Common myeloid progenitor, CD34-positive (primary cell): ENCODE measurements at regions not wholly inside any gene's neighbourhood (a gene's known extent, or its start where the extent isn't known, plus 50 kb on each side); places are given as distances from the start of the nearest gene placed in this dataset.
"Not testable (repeated sequence)": the region's sequence is repeated elsewhere in the genome, so short reads cannot be mapped to it uniquely, and the experiment has no call there.

ENCODE experiments used
- CTCF ChIA-PET: fragments of 350-600 bp; sonication (Branson Sonifier 250); formaldehyde crosslinking; loops from one replicate; lab custom pipeline; 2021; ENCODE audit warnings: antibody characterized with exemption; lab: Charles Lee
- POLR2A ChIA-PET: fragments of 350-600 bp; sonication (Branson Sonifier 250); formaldehyde crosslinking; loops from one replicate; lab custom pipeline; 2021; ENCODE audit warnings: antibody characterized with exemption; lab: Charles Lee
- DNase-seq, 3 donors: peaks; one replicate each; pipeline versions ENCODE4 v3.0.0 to v3.0.0-alpha.2; 2013
- H3K27ac ChIP-seq, 2 experiments: 1 replicate in 1 of 2; 2 replicates in 1 of 2; pipeline ENCODE4 v1.7.0; 2013; ENCODE audit warnings: inconsistent platforms in 2 of 2, low read length in 2 of 2, mild to moderate bottlenecking in 2 of 2, low read depth in 1 of 2, moderate library complexity in 1 of 2; ENCODE audit not compliant: severe bottlenecking in 2 of 2, insufficient read depth in 1 of 2, poor library complexity in 1 of 2
- H3K27me3 ChIP-seq, 5 experiments: replicated peaks in 2 of 5; 1 replicate in 3 of 5; 2 replicates in 2 of 5; pipeline versions ENCODE4 v1.6.1 to v1.7.0; 2013; ENCODE audit warnings: low read length in 4 of 5, mild to moderate bottlenecking in 2 of 5, moderate library complexity in 2 of 5, inconsistent platforms in 1 of 5; ENCODE audit not compliant: insufficient read depth in 5 of 5, control insufficient read depth in 4 of 5
- H3K36me3 ChIP-seq, 4 experiments: 1 replicate in 2 of 4; 2 replicates in 2 of 4; pipeline versions ENCODE4 v1.6.1 to v1.7.0; 2013; ENCODE audit warnings: low read length in 3 of 4, control low read depth in 1 of 4, mild to moderate bottlenecking in 1 of 4; ENCODE audit not compliant: control insufficient read depth in 4 of 4, insufficient read depth in 4 of 4
- H3K4me1 ChIP-seq, 4 experiments: 1 replicate in 3 of 4; 2 replicates in 1 of 4; pipeline versions ENCODE4 v1.6.1 to v1.7.1; 2013; ENCODE audit warnings: low read length in 3 of 4, mild to moderate bottlenecking in 3 of 4, control low read depth in 1 of 4, inconsistent platforms in 1 of 4, moderate library complexity in 1 of 4; ENCODE audit not compliant: control insufficient read depth in 4 of 4, insufficient read depth in 4 of 4; ENCODE audit errors: control extremely low read depth in 1 of 4
- H3K4me3 ChIP-seq, 7 experiments: 1 replicate in 4 of 7; 2 replicates in 3 of 7; pipeline versions ENCODE4 v1.5.1 to v1.7.0; 2013; ENCODE audit warnings: mild to moderate bottlenecking in 7 of 7, low read length in 6 of 7, moderate library complexity in 6 of 7, inconsistent platforms in 2 of 7, low read depth in 2 of 7, control low read depth in 1 of 7; ENCODE audit not compliant: insufficient read depth in 4 of 7, control insufficient read depth in 1 of 7; ENCODE audit errors: extremely low read depth in 1 of 7
- H3K9me3 ChIP-seq, 5 experiments: 1 replicate in 4 of 5; 2 replicates in 1 of 5; pipeline versions ENCODE4 v1.6.1 to v1.7.1; 2013; ENCODE audit warnings: low read length in 4 of 5, mild to moderate bottlenecking in 2 of 5, inconsistent platforms in 1 of 5, low read depth in 1 of 5, moderate library complexity in 1 of 5; ENCODE audit not compliant: control insufficient read depth in 4 of 5, insufficient read depth in 2 of 5; ENCODE audit errors: control extremely low read depth in 1 of 5
- WGBS: methylation state at CpG from one replicate; pipeline ENCODE4 v1.1.5; 2013; ENCODE audit not compliant: insufficient coverage; 5-methylcytosine and 5-hydroxymethylcytosine counted together

DNA sequence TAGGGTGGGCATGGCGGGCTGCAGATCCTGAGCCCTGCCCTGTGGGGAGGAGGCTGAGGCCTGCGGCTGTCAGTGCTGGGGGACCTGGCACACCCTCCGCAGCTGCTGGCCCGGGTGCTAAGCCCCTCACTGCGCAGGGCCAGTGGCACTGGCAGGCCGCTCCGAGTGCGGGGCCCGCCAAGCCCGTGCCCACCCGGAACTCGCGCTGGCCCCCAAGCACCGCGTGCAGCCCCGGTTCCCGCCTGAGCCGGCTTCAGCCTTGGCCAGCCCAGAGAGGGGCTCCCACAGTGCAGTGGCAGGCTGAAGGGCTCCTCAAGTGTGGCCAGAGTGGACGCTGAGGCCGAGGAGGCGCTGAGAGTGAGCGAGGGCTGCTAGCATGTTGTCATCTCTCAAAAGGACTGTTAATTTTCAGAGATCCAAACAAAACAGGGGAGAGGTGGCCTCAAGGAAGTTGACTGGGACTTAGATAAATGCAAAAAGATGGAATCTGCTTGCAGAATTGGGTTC lies 74.5 kb upstream of the RBM24 start:
- H3K27me3 ChIP-seq, result no peaks in the 10 kb centered on the region
- no peaks in the 10 kb centered on the region for H3K4me1 ChIP-seq
- H3K4me3 ChIP-seq, result no peak overlapping the region
- ChIA-PET POLR2A (no interaction called here), CTCF (no interaction called here)
- no peaks in the 10 kb centered on the region for H3K36me3 ChIP-seq
- no peak for DNase-seq
- peaks cover 0 to 5% (median 2%) of the 10 kb centered on the region in 5 experiments for H3K9me3 ChIP-seq
- no peak overlapping the region for H3K27ac ChIP-seq
- WGBS, result 97% methylated on average over 20 of the region's 22 CpGs

DNA sequence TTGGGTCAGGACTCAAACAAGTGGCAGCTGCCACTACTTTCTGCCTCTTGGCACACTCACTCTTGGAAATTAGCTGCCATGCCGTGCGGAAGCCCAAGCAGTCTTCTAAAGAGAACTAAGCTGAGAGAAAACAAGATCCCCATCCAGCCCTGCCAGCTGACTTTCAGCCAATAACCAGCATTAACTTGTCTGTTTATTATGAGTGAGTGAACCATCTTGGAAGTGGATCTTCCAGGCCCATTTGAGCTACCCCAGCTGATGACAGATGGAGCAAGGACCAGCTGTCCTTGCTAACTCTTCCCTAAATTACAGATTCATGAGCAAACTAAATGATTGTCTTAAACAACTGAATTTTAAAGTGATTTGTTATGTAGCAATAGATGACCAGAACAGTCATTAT lies 73.9 kb upstream of the RBM24 start:
- H3K4me1 ChIP-seq, result no peaks in the 10 kb centered on the region
- H3K9me3 ChIP-seq, result peaks cover 0 to 5% (median 2%) of the 10 kb centered on the region in 5 experiments
- H3K4me3 ChIP-seq, result no peak overlapping the region
- ChIA-PET POLR2A (no interaction called here), CTCF (no interaction called here)
- no peak for DNase-seq
- H3K27ac ChIP-seq, result no peak overlapping the region
- no peaks in the 10 kb centered on the region for H3K36me3 ChIP-seq
- no CpG with 5 or more reads among the region's 2 CpGs for WGBS
- no peaks in the 10 kb centered on the region for H3K27me3 ChIP-seq

DNA sequence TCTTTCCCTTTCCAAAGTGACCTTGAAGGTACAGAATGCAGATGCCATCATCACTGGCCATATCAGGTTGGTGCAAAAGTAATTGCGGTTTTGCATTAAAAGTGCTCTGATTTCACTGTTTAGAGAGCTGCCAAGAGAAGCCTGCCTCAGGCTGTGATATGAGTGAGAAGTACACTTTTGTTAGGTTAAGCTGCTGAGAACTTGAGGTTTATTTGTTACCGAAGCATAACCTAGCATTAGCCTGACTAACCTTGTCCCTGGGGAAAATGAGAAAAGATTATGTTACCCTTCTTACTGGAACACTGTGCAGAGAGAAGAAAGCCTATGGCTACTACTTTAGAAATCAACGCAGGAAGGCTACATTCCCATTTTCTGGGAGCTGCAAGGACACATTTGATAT lies 70.5 kb upstream of the RBM24 start:
- no peak for DNase-seq
- Histone ChIP-seq H3K27ac (no peak overlapping the region), H3K9me3 (peaks cover 0 to 5% (median 0%) of the 10 kb centered on the region in 5 experiments), H3K4me1 (no peaks in the 10 kb centered on the region), H3K36me3 (no peaks in the 10 kb centered on the region), H3K27me3 (no peaks in the 10 kb centered on the region), H3K4me3 (no peak overlapping the region)
- CTCF ChIA-PET, result no interaction called here
- POLR2A ChIA-PET, result no interaction called here
- WGBS, result 95% methylated on average over 3 of the region's 3 CpGs

DNA sequence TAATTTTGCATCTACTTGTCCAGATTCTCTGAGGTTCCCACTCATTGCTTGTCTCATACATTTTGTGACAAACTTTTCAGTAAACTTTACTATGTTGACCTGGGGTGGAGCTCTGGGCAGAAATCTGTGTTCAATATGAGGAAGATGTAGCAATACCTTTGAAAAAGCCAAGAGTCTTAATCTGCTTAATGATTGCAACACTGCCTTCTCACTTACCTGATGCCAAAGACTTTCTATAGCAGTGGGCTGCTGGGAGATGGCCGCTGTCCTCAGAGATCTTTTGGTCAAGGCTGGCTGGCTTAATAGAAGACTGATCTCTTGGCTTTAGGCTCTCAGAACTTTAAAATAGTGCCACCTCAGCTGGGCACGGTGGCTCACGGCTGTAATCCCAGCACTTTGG lies 70.1 kb upstream of the RBM24 start:
- POLR2A ChIA-PET, result no interaction called here
- DNase-seq, result no peak
- no peak overlapping the region for H3K4me3 ChIP-seq
- peaks cover 0 to 5% (median 0%) of the 10 kb centered on the region in 5 experiments for H3K9me3 ChIP-seq
- H3K36me3 ChIP-seq, result no peaks in the 10 kb centered on the region
- H3K4me1 ChIP-seq, result no peaks in the 10 kb centered on the region
- 93% methylated on average over 1 of the region's 3 CpGs for whole genome bisulfite sequencing
- CTCF ChIA-PET, result no interaction called here
- H3K27ac ChIP-seq, result no peak overlapping the region
- no peaks in the 10 kb centered on the region for H3K27me3 ChIP-seq

DNA sequence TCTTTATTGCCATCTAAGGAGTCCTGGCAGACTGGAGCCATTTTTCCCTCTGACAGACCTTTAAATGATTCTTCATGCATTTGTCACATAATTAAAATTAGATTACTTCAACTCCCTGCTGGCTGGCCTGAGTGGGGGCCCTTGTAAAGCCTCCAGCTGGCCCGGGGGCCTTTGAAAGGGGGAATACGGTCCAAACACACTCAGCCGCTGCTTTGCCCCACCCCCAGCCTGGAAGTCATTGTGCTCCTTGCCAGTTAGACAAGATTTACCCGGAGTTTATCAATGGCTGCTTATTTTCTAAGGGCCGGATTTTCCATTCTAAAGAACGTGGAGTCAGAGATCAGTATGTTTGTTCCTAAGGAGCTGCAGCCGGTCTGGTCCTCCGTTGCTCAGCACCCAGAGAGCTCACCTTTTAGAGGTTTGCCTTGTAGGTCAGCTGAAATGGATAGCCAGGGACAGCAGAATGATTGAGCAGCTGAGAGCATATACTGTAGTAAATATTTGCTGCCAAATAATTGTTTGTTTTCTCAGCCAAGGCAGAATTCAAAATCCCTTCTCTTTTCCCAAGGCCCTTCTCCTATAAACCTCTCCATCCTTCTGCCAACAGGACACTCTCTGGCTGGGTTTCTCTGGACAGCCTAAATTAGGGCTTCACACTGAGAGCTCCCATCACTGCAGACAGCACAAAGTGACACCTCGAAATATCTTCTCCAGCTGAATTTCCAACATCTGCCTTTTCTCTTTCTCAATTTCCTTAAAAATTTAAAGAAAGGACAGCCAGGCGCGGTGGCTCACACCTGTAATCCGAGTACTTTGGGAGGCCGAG lies 68.4 kb upstream of the RBM24 start:
- POLR2A ChIA-PET, result interaction anchor here (0.7 to 0.9 kb wide), 2 partner anchors 61 to 1488 kb away, joined by 4 to 7 read pairs; no protein-coding TSS in a partner anchor
- DNase-seq, result no peak
- H3K9me3 ChIP-seq, result no peaks in the 10 kb centered on the region
- H3K27me3 ChIP-seq, result no peaks in the 10 kb centered on the region
- WGBS, result 91% methylated on average over 11 of the region's 13 CpGs
- no peak overlapping the region for H3K4me3 ChIP-seq
- H3K27ac ChIP-seq, result no peak overlapping the region
- CTCF ChIA-PET, result interaction anchor here (1.0 kb wide), 1 partner anchor 54 kb away, joined by 3 read pairs; no protein-coding TSS in a partner anchor
- H3K4me1 ChIP-seq, result no peaks in the 10 kb centered on the region
- H3K36me3 ChIP-seq, result no peaks in the 10 kb centered on the region

DNA sequence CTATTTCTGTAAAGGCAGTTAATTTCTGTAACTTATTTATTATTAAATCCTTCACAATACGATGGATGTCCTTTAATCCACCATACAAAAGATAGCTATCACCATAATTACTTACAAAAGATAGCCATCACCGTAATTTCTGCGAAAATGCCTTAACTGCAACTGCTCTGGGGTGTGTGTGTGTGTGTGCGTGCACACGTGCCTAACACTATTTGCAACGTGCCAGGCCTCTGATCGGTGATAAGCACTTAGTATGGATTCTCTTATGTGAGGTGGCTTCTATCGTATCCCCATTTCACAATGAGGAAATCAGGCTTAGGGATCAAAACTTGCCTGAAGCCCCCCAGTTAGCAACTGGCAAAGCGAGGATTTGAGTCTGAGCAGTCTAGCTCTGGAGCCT lies 67.1 kb upstream of the RBM24 start:
- Histone ChIP-seq H3K4me1 (no peaks in the 10 kb centered on the region), H3K27ac (no peak overlapping the region), H3K4me3 (no peak overlapping the region), H3K36me3 (no peaks in the 10 kb centered on the region), H3K27me3 (no peaks in the 10 kb centered on the region), H3K9me3 (no peaks in the 10 kb centered on the region)
- WGBS, result 96% methylated on average over 5 of the region's 9 CpGs
- POLR2A ChIA-PET, result no interaction called here
- CTCF ChIA-PET, result no interaction called here
- no peak for DNase-seq

DNA sequence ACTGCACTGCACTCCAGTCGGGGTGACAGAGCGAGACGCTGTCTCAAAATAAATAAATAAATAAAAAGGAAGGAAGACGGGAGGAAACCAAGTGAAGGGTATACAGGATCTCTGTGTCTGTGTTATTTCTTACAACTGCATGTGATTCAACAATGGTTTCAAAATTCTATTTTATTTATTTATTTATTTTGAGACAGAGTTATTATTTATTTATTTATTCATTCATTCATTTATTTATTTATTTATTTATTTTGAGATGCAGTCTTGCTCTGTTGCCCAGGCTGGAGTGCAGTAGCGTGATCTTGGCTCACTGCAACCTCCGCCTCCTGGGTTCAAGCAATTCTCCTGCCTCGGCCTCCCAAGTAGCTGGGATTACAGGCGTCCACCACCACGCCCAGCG lies 64.2 kb upstream of the RBM24 start:
- CTCF ChIA-PET, H3K27ac ChIP-seq: not testable (repeated sequence)
- 97% methylated on average over 6 of the region's 10 CpGs for WGBS

More for the DNA sequence above, 64.2 kb upstream of the RBM24 start:
- POLR2A ChIA-PET, H3K4me1 ChIP-seq, H3K27me3 ChIP-seq, H3K36me3 ChIP-seq, H3K4me3 ChIP-seq, H3K9me3 ChIP-seq, DNase-seq: not testable (repeated sequence)
